GM23338 (cell line): ENCODE measurements at regions not wholly inside any gene's neighbourhood (a gene's known extent, or its start where the extent isn't known, plus 50 kb on each side); places are given as distances from the start of the nearest gene placed in this dataset.

ENCODE experiments used
- ATAC-seq: fragments of 200-7000 bp; cut with Tn5 transposase; 3 replicates; pipeline ENCODE4 v1.9.1; 2020
- DNase-seq: peaks from one replicate; pipeline ENCODE4 v3.0.0-alpha.2; 2015; ENCODE audit warnings: low spot score
- H2AFZ ChIP-seq: fragments of 200-600 bp; sonication (generic); 2 replicates; pipeline ENCODE4 v1.8.0; 2016; ENCODE audit warnings: antibody characterized with exemption, mild to moderate bottlenecking, moderate library complexity
- H3F3A ChIP-seq: fragments of 200-600 bp; sonication (generic); replicated peaks from 2 replicates; pipeline ENCODE4 v1.8.0; 2017; ENCODE audit warnings: antibody characterized with exemption, mixed run types, low read depth
- H3K27ac ChIP-seq: fragments of 200-600 bp; sonication (generic); 2 replicates; pipeline ENCODE4 v1.6.1; 2016; ENCODE audit warnings: low read depth
- H3K27me3 ChIP-seq: fragments of 200-600 bp; sonication (generic); 2 replicates; pipeline ENCODE4 v1.8.0; 2016; ENCODE audit warnings: mild to moderate bottlenecking, mixed run types, moderate library complexity; ENCODE audit not compliant: insufficient read depth
- H3K36me3 ChIP-seq: fragments of 200-600 bp; sonication (generic); 2 replicates; pipeline ENCODE4 v1.8.0; 2016; ENCODE audit warnings: mild to moderate bottlenecking; ENCODE audit not compliant: insufficient read depth
- H3K4me1 ChIP-seq: fragments of 200-600 bp; sonication (generic); 2 replicates; pipeline ENCODE4 v1.8.0; 2016; ENCODE audit warnings: mild to moderate bottlenecking, moderate library complexity; ENCODE audit not compliant: insufficient read depth
- H3K4me2 ChIP-seq: fragments of 200-600 bp; sonication (generic); 2 replicates; pipeline ENCODE4 v1.7.1; 2017; ENCODE audit warnings: mixed run types
- H3K4me3 ChIP-seq: fragments of 200-600 bp; sonication (generic); 2 replicates; pipeline ENCODE4 v1.6.1; 2016; ENCODE audit warnings: mixed run types
- H3K79me2 ChIP-seq: fragments of 200-600 bp; sonication (generic); replicated peaks from 2 replicates; pipeline ENCODE4 v1.8.0; 2017; ENCODE audit warnings: mild to moderate bottlenecking; ENCODE audit not compliant: insufficient read depth
- H3K9me2 ChIP-seq: fragments of 200-600 bp; sonication (generic); 2 replicates; pipeline ENCODE4 v1.8.0; 2017; ENCODE audit not compliant: insufficient read depth
- H4K20me1 ChIP-seq: fragments of 200-600 bp; sonication (generic); replicated peaks from 2 replicates; pipeline ENCODE4 v1.8.0; 2017; ENCODE audit warnings: mild to moderate bottlenecking; ENCODE audit not compliant: insufficient read depth
- H3K27ac Mint-ChIP-seq: 2 replicates; pipeline ENCODE4 v1.8.0; 2020; ENCODE audit warnings: inconsistent platforms, mild to moderate bottlenecking, moderate library complexity, mixed read lengths
- H3K27me3 Mint-ChIP-seq: 3 replicates; pipeline ENCODE4 v1.8.0; 2022; ENCODE audit warnings: low read depth, mild to moderate bottlenecking, moderate library complexity, mixed read lengths, inconsistent platforms; ENCODE audit not compliant: insufficient read depth, poor library complexity
- H3K36me3 Mint-ChIP-seq: 3 replicates; pipeline ENCODE4 v1.8.0; 2021; ENCODE audit warnings: low read depth, mild to moderate bottlenecking, inconsistent platforms, moderate library complexity, mixed read lengths
- H3K4me1 Mint-ChIP-seq: 3 replicates; pipeline ENCODE4 v1.8.0; 2020; ENCODE audit warnings: mild to moderate bottlenecking, inconsistent platforms, mixed read lengths
- H3K4me3 Mint-ChIP-seq: 3 replicates; pipeline ENCODE4 v1.8.0; 2021; ENCODE audit warnings: moderate library complexity, mild to moderate bottlenecking, inconsistent platforms, mixed read lengths
- H3K9me3 Mint-ChIP-seq: 3 replicates; pipeline ENCODE4 v1.8.0; 2020; ENCODE audit warnings: moderate library complexity, mild to moderate bottlenecking, inconsistent platforms, mixed read lengths
- CTCF ChIP-seq, 2 experiments: fragments of 200-600 bp in 1 of 2; sonication (generic) in 1 of 2; conservative IDR thresholded peaks; 2 replicates each; pipeline versions ENCODE4 v1.5.1 to v1.6.1; 2016 to 2017; ENCODE audit warnings: antibody characterized with exemption in 2 of 2, low read depth in 2 of 2, mild to moderate bottlenecking in 2 of 2, moderate library complexity in 1 of 2
- ETS1 ChIP-seq: IDR thresholded peaks from 2 replicates; pipeline ENCODE4 v1.6.1; 2016; ENCODE audit warnings: antibody characterized with exemption
- EZH2phosphoT487 ChIP-seq: fragments of 200-600 bp; sonication (generic); IDR thresholded peaks from one replicate; pipeline ENCODE4 v1.8.1; 2018; ENCODE audit warnings: antibody characterized with exemption; ENCODE audit not compliant: unreplicated experiment
- NANOG ChIP-seq: IDR thresholded peaks from 2 replicates; pipeline ENCODE4 v1.6.1; 2016; ENCODE audit warnings: antibody characterized with exemption, borderline replicate concordance
- POLR2AphosphoS5 ChIP-seq: IDR thresholded peaks from 2 replicates; pipeline ENCODE4 v1.6.1; 2016; ENCODE audit warnings: antibody characterized with exemption, low read depth
- REST ChIP-seq: IDR thresholded peaks from one replicate; pipeline ENCODE4 v1.6.1; 2018; ENCODE audit warnings: antibody characterized with exemption; ENCODE audit not compliant: unreplicated experiment
- ZNF114 ChIP-seq: fragments of 250-450 bp; sonication (Bioruptor Pico); IDR thresholded peaks from 2 replicates; pipeline ENCODE4 v1.5.0; 2020; ENCODE audit warnings: mild to moderate bottlenecking, moderate library complexity
- ZNF462 ChIP-seq: fragments of 250-450 bp; sonication (Bioruptor Pico); IDR thresholded peaks from 2 replicates; pipeline ENCODE4 v1.5.0; 2020; ENCODE audit warnings: mild to moderate bottlenecking, moderate library complexity

- peaks cover 2% of the 10 kb centered on the region for H3K27me3 Mint-ChIP-seq
- TF ChIP-seq POLR2AphosphoS5, result no peak
- TF ChIP-seq NANOG, result no peak
- no peak for TF ChIP-seq EZH2phosphoT487
- Histone ChIP-seq H3F3A (no peaks in the 10 kb centered on the region), H3K36me3 (no peaks in the 10 kb centered on the region), H2AFZ (no peak overlapping the region), H4K20me1 (no peaks in the 10 kb centered on the region), H3K9me2 (no peaks in the 10 kb centered on the region), H3K4me2 (no peak overlapping the region), H3K27ac (no peak overlapping the region), H3K4me1 (peaks cover 2% of the 10 kb centered on the region; the same call in 1 of the 2 replicates), H3K27me3 (no peaks in the 10 kb centered on the region), H3K79me2 (no peaks in the 10 kb centered on the region), H3K4me3 (no peak overlapping the region)
- DNase-seq (no peak), ATAC-seq (no peak)
- no peaks in the 10 kb centered on the region for H3K36me3 Mint-ChIP-seq
- peaks cover 13% of the 10 kb centered on the region for H3K4me1 Mint-ChIP-seq
- H3K9me3 Mint-ChIP-seq, result peaks cover 7% of the 10 kb centered on the region
- no peak overlapping the region for H3K27ac Mint-ChIP-seq
- no peak overlapping the region for H3K4me3 Mint-ChIP-seq
Measured at GRCh38 chr12:68418137-68418460, 85.9 kb upstream of the MDM1 start.

- Histone ChIP-seq H4K20me1 (no peaks in the 10 kb centered on the region), H3F3A (no peaks in the 10 kb centered on the region), H3K4me1 (peaks cover 7% of the 10 kb centered on the region; the same call in 1 of the 2 replicates), H3K4me3 (no peak overlapping the region), H3K27me3 (no peaks in the 10 kb centered on the region), H3K79me2 (no peaks in the 10 kb centered on the region), H3K27ac (no peak overlapping the region), H3K9me2 (no peaks in the 10 kb centered on the region), H2AFZ (peak overlapping the region; percentile 64), H3K4me2 (no peak overlapping the region), H3K36me3 (no peaks in the 10 kb centered on the region)
- DNase-seq (no peak), ATAC-seq (peak; percentile 41)
- H3K4me1 Mint-ChIP-seq, result peaks cover 17% of the 10 kb centered on the region
- H3K4me3 Mint-ChIP-seq, result no peak overlapping the region
- H3K9me3 Mint-ChIP-seq, result peaks cover 7% of the 10 kb centered on the region
- H3K27ac Mint-ChIP-seq, result no peak overlapping the region
- peaks cover 5% of the 10 kb centered on the region for H3K27me3 Mint-ChIP-seq
- H3K36me3 Mint-ChIP-seq, result no peaks in the 10 kb centered on the region
- TF ChIP-seq REST, result no peak
- no peak for TF ChIP-seq ETS1
- TF ChIP-seq ZNF462 (CRISPR knock-in tag), result no peak
- TF ChIP-seq ZNF114, result no peak
- no peak for TF ChIP-seq EZH2phosphoT487
- TF ChIP-seq CTCF (conservative IDR thresholded peaks at IDR 0.05; ENCODE audit: low read depth in 2 of 2), result no peak
Measured at GRCh38 chr12:68420225-68421010, 88.3 kb upstream of the MDM1 start.
